Activated T-cell treated with anti-CD3 and anti-CD28 coated beads for 48 hours (primary cell): ENCODE measurements at regions not wholly inside any gene's neighbourhood (a gene's known extent, or its start where the extent isn't known, plus 50 kb on each side); places are given as distances from the start of the nearest gene placed in this dataset.
"Not testable (repeated sequence)": the region's sequence is repeated elsewhere in the genome, so short reads cannot be mapped to it uniquely, and the experiment has no call there.

Source experiments
- DNase-seq: peaks from one replicate; pipeline ENCODE4 v3.0.0-alpha.2; 2020; ENCODE audit warnings: low read depth

- DNase-seq, result no peak
Measured at GRCh38 chr5:124021776-124022175, 509.8 kb downstream of the CSNK1G3 start.

DNA sequence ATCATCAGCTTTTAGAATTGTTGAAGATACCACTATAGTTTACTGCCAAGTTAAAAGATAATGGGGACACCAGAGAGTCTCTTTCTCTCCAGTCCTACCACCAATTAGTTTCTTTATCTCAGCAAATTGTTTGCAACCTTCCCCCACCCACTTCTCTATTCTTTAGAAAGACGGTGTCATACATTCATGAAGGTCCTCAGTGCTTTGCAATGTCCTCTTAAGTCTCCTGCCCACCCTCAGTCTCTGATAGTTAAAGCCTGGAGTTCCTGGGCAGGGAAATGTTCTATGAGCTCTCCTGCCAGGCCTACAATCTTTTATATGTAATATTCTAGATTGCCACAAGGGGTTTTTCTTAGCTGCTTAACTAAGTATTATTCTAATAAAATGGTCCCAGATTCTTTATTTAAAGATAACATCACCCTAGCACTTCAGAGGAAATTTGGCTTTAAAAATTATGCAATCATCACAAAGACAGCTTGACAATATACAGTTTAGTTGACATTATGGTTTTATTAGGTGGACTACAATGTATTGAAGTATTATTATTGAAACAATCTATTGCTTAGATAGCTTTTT lies 509.2 kb downstream of the CSNK1G3 start:
- no peak for DNase-seq

GRCh38 chr5:124017321-124017720 lies 505.3 kb downstream of the CSNK1G3 start:
- not testable (repeated sequence) for DNase-seq

- no peak for DNase-seq
Measured at GRCh38 chr5:124007675-124008398, 495.9 kb downstream of the CSNK1G3 start.

GRCh38 chr5:124001036-124001615 lies 489.1 kb downstream of the CSNK1G3 start:
- no peak for DNase-seq

DNA sequence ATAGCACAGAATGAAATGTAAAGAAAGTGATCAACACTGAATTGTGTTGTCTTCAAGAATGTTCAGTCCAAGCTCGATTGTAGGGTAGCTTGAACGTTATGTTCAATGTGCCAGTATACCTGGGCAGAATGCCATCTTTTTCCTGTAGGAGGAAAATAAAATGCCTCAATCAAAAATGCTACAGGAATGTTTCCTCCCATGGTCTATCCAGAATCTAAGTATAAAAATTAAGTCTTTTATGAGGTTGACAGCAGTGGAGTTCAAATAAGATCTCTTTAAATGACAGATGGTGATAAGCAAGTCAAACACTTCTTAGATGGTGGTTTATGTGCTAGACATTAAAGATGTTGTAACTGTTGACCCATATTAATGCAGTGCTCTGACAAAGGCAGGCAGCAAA lies 488.6 kb downstream of the CSNK1G3 start:
- DNase-seq, result no peak

- DNase-seq, result no peak
Measured at GRCh38 chr5:123997462-123998215, 485.7 kb downstream of the CSNK1G3 start.

- DNase-seq, result no peak
Measured at GRCh38 chr5:123997064-123997461, 485.1 kb downstream of the CSNK1G3 start.

DNA sequence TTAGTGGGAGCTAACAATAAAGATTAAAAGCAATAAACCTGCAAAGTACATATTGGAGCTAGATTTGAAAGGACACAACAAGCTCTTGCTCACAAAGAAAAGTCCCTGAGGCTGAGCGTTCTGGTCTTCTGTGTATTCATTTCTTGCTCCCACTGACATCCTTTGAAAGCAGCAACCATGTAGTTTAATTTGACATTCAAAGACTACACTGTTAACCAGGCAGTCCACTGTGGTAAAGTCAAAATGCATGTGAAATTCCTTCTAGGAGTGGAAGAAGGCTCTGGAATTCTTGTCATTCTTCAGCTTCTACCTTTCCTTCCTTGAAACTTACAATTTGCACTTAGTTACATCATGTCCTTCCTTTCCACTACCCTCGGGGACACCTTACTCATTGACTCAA lies 480.7 kb downstream of the CSNK1G3 start:
- DNase-seq, result no peak

DNA sequence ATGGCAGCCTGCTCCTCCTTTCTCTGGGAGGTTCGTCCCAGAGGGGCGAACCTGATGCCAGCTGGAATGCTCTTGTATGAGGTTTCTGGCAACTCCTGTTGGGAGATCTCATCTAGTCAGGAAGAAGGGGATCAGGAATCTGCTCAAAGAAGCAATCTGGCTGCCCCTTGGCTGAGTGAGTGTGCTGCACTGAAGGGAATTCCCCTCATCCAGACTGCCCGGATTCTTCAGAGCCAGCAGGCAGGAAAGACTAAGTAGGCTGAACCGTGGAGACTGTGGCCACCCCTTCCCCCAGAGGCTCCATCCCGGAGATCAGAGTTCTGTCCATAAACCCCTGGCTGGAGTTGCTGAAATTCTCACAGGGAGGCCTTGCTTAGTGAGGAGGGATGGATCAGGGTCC lies 476.0 kb downstream of the CSNK1G3 start:
- DNase-seq, result no peak

DNA sequence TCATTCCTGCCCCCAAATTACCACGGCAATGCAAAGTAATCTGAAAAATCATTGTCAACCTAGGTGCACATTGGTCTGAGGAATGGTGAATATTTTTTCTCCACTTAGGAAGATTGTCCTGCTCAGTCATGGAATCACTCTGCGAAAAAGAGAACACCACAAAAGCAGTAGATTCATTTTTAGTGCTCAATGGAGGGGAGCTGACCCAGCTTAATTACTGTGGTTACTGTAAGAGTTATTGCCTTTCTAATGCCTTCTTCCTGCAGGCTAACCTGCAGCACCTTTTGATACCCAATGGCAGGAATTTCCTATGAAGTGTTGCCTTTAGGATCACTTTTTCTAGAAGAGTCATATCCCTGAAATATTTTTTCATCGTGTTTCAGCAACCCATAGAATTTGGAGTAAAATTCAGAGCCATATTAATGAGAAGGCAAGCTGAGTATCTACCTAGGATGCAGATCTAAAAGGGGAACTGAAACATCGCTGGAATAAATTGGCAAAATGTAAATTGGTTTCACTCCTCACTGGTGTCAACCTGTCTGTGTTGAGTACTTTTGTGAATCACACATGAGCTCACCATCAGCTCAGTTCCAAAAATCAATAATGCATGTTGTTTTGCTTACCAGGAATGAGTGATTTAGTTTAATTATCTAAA lies 464.5 kb downstream of the CSNK1G3 start:
- DNase-seq, result no peak

DNA sequence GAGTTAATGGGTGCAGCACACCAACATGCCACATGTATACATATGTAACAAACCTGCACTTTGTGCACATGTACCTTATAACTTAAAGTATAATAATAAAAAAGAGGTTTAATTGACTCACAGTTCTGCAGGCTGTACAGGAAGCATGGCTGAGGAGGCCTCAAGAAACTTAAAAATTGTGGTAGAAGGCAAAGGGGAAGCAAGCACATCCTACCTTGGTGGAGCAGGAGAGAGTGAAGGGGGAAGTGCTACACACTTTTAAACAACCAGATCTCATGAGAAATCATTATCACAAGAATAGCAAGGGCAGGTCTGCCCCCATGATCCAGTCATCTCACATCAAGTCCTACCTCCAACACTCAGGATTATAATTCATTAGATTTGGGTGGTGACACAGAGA lies 463.5 kb downstream of the CSNK1G3 start:
- DNase-seq, result not testable (repeated sequence)

- no peak for DNase-seq
Measured at GRCh38 chr5:123966781-123967180, 454.8 kb downstream of the CSNK1G3 start.

DNA sequence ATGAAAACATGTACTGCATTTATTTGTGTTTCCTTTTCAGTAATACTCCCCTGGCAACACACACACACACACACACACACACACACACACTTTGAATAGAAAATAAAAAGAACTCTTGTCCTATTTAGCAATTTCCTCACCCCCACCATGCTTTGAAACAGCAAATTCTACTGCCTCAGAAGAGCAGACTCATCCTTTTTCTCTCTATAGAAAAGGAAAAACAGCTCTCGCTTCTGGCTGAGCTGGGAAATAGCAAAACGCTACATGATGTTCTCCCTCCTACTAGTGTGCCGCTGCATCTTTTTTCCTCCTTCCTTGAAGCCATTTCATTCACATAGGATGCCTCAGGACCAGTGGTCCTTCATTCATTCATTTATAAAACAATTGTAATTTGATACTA lies 453.6 kb downstream of the CSNK1G3 start:
- no peak for DNase-seq

GRCh38 chr5:123964884-123965283 lies 452.9 kb downstream of the CSNK1G3 start:
- no peak for DNase-seq

- no peak for DNase-seq
Measured at GRCh38 chr5:123960526-123960925, 448.5 kb downstream of the CSNK1G3 start.

- DNase-seq, result no peak
Measured at GRCh38 chr5:123951582-123951977, 439.6 kb downstream of the CSNK1G3 start.

- DNase-seq, result no peak
Measured at GRCh38 chr5:123950701-123951581, 439.0 kb downstream of the CSNK1G3 start.

DNA sequence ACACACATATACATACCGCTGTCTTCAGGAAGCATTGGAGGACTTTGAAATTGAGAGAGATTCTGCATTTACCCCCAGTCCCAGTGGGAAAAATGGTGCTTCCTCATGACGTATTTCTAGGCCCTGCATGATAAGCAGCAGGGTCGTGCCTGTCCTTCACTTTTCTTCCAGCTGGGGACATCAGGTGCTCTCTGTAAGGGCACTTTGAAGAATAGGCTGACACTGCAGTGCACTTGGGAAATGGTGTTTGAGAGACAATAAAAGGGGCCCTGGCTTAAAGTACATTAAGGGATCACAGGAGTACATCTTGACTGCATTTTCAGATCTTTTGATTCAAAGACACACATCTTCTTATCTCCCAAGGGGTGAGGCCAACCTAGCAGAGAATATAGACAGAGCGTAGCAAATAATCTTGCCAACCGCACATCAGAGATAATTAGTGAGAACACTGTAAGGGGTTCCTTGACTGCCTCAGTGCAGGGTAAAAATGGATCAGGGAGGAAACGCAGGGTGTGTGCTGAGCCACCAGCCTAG lies 437.9 kb downstream of the CSNK1G3 start:
- no peak for DNase-seq

- DNase-seq, result no peak
Measured at GRCh38 chr5:123949043-123949804, 437.2 kb downstream of the CSNK1G3 start.
